Panc1 (cell line): ENCODE measurements at regions not wholly inside any gene's neighbourhood (a gene's known extent, or its start where the extent isn't known, plus 50 kb on each side); places are given as distances from the start of the nearest gene placed in this dataset.

ENCODE experiments used
- CTCF ChIP-seq: fragments of 450-650 bp; IDR thresholded peaks from 2 replicates; pipeline ENCODE4 v1.5.1; 2017; ENCODE audit warnings: mild to moderate bottlenecking
- POLR2AphosphoS5 ChIP-seq: IDR thresholded peaks from 2 replicates; pipeline ENCODE4 v1.6.1; 2012; ENCODE audit warnings: mild to moderate bottlenecking, low read depth, low read length, moderate library complexity
- REST ChIP-seq, 2 experiments: IDR thresholded peaks; 2 replicates each; pipeline ENCODE4 v1.6.1; 2011 to 2012; ENCODE audit warnings: low read depth in 2 of 2, control low read depth in 1 of 2, low read length in 1 of 2, mild to moderate bottlenecking in 1 of 2, moderate library complexity in 1 of 2; ENCODE audit not compliant: insufficient read depth in 1 of 2
- TCF7L2 ChIP-seq: IDR thresholded peaks from 2 replicates; pipeline ENCODE4 v1.6.1; 2011; ENCODE audit warnings: mild to moderate bottlenecking, low read depth, low read length, inconsistent platforms

- TF ChIP-seq CTCF (no peak), REST (IDR thresholded peaks at IDR 0.05; ENCODE audit: insufficient read depth in 1 of 2, low read depth in 2 of 2, low read length in 1 of 2) (no peak), TCF7L2 (no peak), POLR2AphosphoS5 (no peak)
These were observed 373.5 kb downstream of the DTWD2 start for GRCh38 chr5:118614731-118615456.
